GM23338 (cell line): ENCODE measurements at regions not wholly inside any gene's neighbourhood (a gene's known extent, or its start where the extent isn't known, plus 50 kb on each side); places are given as distances from the start of the nearest gene placed in this dataset.

Experiments
- ATAC-seq: fragments of 200-7000 bp; cut with Tn5 transposase; 3 replicates; pipeline ENCODE4 v1.9.1; 2020
- DNase-seq: peaks from one replicate; pipeline ENCODE4 v3.0.0-alpha.2; 2015; ENCODE audit warnings: low spot score
- H2AFZ ChIP-seq: fragments of 200-600 bp; sonication (generic); 2 replicates; pipeline ENCODE4 v1.8.0; 2016; ENCODE audit warnings: antibody characterized with exemption, mild to moderate bottlenecking, moderate library complexity
- H3F3A ChIP-seq: fragments of 200-600 bp; sonication (generic); replicated peaks from 2 replicates; pipeline ENCODE4 v1.8.0; 2017; ENCODE audit warnings: antibody characterized with exemption, mixed run types, low read depth
- H3K27ac ChIP-seq: fragments of 200-600 bp; sonication (generic); 2 replicates; pipeline ENCODE4 v1.6.1; 2016; ENCODE audit warnings: low read depth
- H3K27me3 ChIP-seq: fragments of 200-600 bp; sonication (generic); 2 replicates; pipeline ENCODE4 v1.8.0; 2016; ENCODE audit warnings: mild to moderate bottlenecking, mixed run types, moderate library complexity; ENCODE audit not compliant: insufficient read depth
- H3K36me3 ChIP-seq: fragments of 200-600 bp; sonication (generic); 2 replicates; pipeline ENCODE4 v1.8.0; 2016; ENCODE audit warnings: mild to moderate bottlenecking; ENCODE audit not compliant: insufficient read depth
- H3K4me1 ChIP-seq: fragments of 200-600 bp; sonication (generic); 2 replicates; pipeline ENCODE4 v1.8.0; 2016; ENCODE audit warnings: mild to moderate bottlenecking, moderate library complexity; ENCODE audit not compliant: insufficient read depth
- H3K4me2 ChIP-seq: fragments of 200-600 bp; sonication (generic); 2 replicates; pipeline ENCODE4 v1.7.1; 2017; ENCODE audit warnings: mixed run types
- H3K4me3 ChIP-seq: fragments of 200-600 bp; sonication (generic); 2 replicates; pipeline ENCODE4 v1.6.1; 2016; ENCODE audit warnings: mixed run types
- H3K79me2 ChIP-seq: fragments of 200-600 bp; sonication (generic); replicated peaks from 2 replicates; pipeline ENCODE4 v1.8.0; 2017; ENCODE audit warnings: mild to moderate bottlenecking; ENCODE audit not compliant: insufficient read depth
- H3K9me2 ChIP-seq: fragments of 200-600 bp; sonication (generic); 2 replicates; pipeline ENCODE4 v1.8.0; 2017; ENCODE audit not compliant: insufficient read depth
- H4K20me1 ChIP-seq: fragments of 200-600 bp; sonication (generic); replicated peaks from 2 replicates; pipeline ENCODE4 v1.8.0; 2017; ENCODE audit warnings: mild to moderate bottlenecking; ENCODE audit not compliant: insufficient read depth
- H3K27ac Mint-ChIP-seq: 2 replicates; pipeline ENCODE4 v1.8.0; 2020; ENCODE audit warnings: inconsistent platforms, mild to moderate bottlenecking, moderate library complexity, mixed read lengths
- H3K27me3 Mint-ChIP-seq: 3 replicates; pipeline ENCODE4 v1.8.0; 2022; ENCODE audit warnings: low read depth, mild to moderate bottlenecking, moderate library complexity, mixed read lengths, inconsistent platforms; ENCODE audit not compliant: insufficient read depth, poor library complexity
- H3K36me3 Mint-ChIP-seq: 3 replicates; pipeline ENCODE4 v1.8.0; 2021; ENCODE audit warnings: low read depth, mild to moderate bottlenecking, inconsistent platforms, moderate library complexity, mixed read lengths
- H3K4me1 Mint-ChIP-seq: 3 replicates; pipeline ENCODE4 v1.8.0; 2020; ENCODE audit warnings: mild to moderate bottlenecking, inconsistent platforms, mixed read lengths
- H3K4me3 Mint-ChIP-seq: 3 replicates; pipeline ENCODE4 v1.8.0; 2021; ENCODE audit warnings: moderate library complexity, mild to moderate bottlenecking, inconsistent platforms, mixed read lengths
- H3K9me3 Mint-ChIP-seq: 3 replicates; pipeline ENCODE4 v1.8.0; 2020; ENCODE audit warnings: moderate library complexity, mild to moderate bottlenecking, inconsistent platforms, mixed read lengths
- CREB1 ChIP-seq: fragments of 250-450 bp; sonication (Bioruptor Pico); IDR thresholded peaks from 2 replicates; pipeline ENCODE4 v1.5.0; 2020; ENCODE audit warnings: low read depth, mild to moderate bottlenecking, moderate library complexity
- EZH2 ChIP-seq: fragments of 200-600 bp; sonication (generic); IDR thresholded peaks from one replicate; pipeline ENCODE4 v1.8.0; 2017; ENCODE audit warnings: antibody characterized with exemption, mild to moderate bottlenecking, low read depth; ENCODE audit not compliant: unreplicated experiment
- EZH2phosphoT487 ChIP-seq: fragments of 200-600 bp; sonication (generic); IDR thresholded peaks from one replicate; pipeline ENCODE4 v1.8.1; 2018; ENCODE audit warnings: antibody characterized with exemption; ENCODE audit not compliant: unreplicated experiment
- JUNB ChIP-seq: IDR thresholded peaks from one replicate; pipeline ENCODE4 v1.6.1; 2016; ENCODE audit warnings: antibody characterized with exemption; ENCODE audit not compliant: unreplicated experiment
- NANOG ChIP-seq: IDR thresholded peaks from 2 replicates; pipeline ENCODE4 v1.6.1; 2016; ENCODE audit warnings: antibody characterized with exemption, borderline replicate concordance
- POLR2AphosphoS5 ChIP-seq: IDR thresholded peaks from 2 replicates; pipeline ENCODE4 v1.6.1; 2016; ENCODE audit warnings: antibody characterized with exemption, low read depth
- STAT1 ChIP-seq: IDR thresholded peaks from one replicate; pipeline ENCODE4 v1.6.1; 2016; ENCODE audit warnings: antibody characterized with exemption; ENCODE audit not compliant: unreplicated experiment
- ZNF114 ChIP-seq: fragments of 250-450 bp; sonication (Bioruptor Pico); IDR thresholded peaks from 2 replicates; pipeline ENCODE4 v1.5.0; 2020; ENCODE audit warnings: mild to moderate bottlenecking, moderate library complexity
- ZNF331 ChIP-seq: fragments of 250-450 bp; sonication (Bioruptor Pico); IDR thresholded peaks from 2 replicates; pipeline ENCODE4 v1.5.0; 2020; ENCODE audit warnings: low read depth, mild to moderate bottlenecking, moderate library complexity
- TF ChIP-seq, protein P1 (sequence below), 2 experiments: fragments of 200-600 bp in 1 of 2; sonication (generic) in 1 of 2; conservative IDR thresholded peaks; 2 replicates each; pipeline versions ENCODE4 v1.5.1 to v1.6.1; 2016 to 2017; ENCODE audit warnings: antibody characterized with exemption in 2 of 2, low read depth in 2 of 2, mild to moderate bottlenecking in 2 of 2, moderate library complexity in 1 of 2
- TF ChIP-seq, protein P2 (sequence below): IDR thresholded peaks from one replicate; pipeline ENCODE4 v1.6.1; 2018; ENCODE audit warnings: antibody characterized with exemption; ENCODE audit not compliant: unreplicated experiment
- TF ChIP-seq, protein P3 (sequence below): fragments of 250-450 bp; sonication (Bioruptor Pico); IDR thresholded peaks from 2 replicates; pipeline ENCODE4 v1.5.0; 2020; ENCODE audit warnings: mild to moderate bottlenecking, moderate library complexity
- TF ChIP-seq, protein P4 (sequence below): IDR thresholded peaks from 2 replicates; pipeline ENCODE4 v1.6.1; 2016; ENCODE audit warnings: antibody characterized with exemption

DNA sequence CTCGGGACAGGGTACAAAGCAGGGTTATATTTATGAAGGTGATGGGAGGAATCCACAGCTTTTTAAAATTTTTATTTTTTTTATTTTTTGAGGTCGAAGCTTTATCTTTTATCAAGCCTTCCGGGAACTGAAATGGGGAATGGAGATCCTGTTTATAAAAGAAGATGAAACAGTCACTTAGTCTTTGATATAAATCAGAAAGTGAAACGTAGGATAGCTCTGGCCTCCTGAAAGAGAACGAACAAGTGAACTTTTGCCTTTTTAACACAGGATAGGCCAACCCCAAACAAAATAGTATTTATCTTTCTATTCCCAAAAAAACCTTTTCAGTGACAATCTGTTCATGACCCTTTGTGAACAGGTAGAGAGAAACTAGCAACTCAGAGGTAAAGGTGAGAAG is 634.0 kb upstream of the LMCD1 start:
- Histone ChIP-seq H3K27ac (no peak overlapping the region), H2AFZ (no peak overlapping the region), H3K4me2 (no peak overlapping the region), H3K4me1 (no peaks in the 10 kb centered on the region), H4K20me1 (no peaks in the 10 kb centered on the region), H3K4me3 (no peak overlapping the region), H3K27me3 (no peaks in the 10 kb centered on the region), H3K9me2 (peaks cover 22% of the 10 kb centered on the region), H3F3A (no peaks in the 10 kb centered on the region), H3K79me2 (no peaks in the 10 kb centered on the region), H3K36me3 (no peaks in the 10 kb centered on the region)
- DNase-seq: no peak
- Mint-ChIP-seq H3K36me3 (no peaks in the 10 kb centered on the region), H3K4me1 (no peaks in the 10 kb centered on the region), H3K27me3 (no peaks in the 10 kb centered on the region), H3K9me3 (peaks cover 3% of the 10 kb centered on the region; the same call in 2 of the 3 replicates), H3K27ac (no peak overlapping the region), H3K4me3 (no peak overlapping the region)
- TF ChIP-seq STAT1 (no peak), EZH2 (no peak), POLR2AphosphoS5 (no peak), CREB1 (CRISPR knock-in tag) (no peak), JUNB (no peak), ZNF114 (no peak), ZNF331 (CRISPR knock-in tag) (no peak), NANOG (no peak), EZH2phosphoT487 (no peak)
- TF ChIP-seq, protein P1, sequence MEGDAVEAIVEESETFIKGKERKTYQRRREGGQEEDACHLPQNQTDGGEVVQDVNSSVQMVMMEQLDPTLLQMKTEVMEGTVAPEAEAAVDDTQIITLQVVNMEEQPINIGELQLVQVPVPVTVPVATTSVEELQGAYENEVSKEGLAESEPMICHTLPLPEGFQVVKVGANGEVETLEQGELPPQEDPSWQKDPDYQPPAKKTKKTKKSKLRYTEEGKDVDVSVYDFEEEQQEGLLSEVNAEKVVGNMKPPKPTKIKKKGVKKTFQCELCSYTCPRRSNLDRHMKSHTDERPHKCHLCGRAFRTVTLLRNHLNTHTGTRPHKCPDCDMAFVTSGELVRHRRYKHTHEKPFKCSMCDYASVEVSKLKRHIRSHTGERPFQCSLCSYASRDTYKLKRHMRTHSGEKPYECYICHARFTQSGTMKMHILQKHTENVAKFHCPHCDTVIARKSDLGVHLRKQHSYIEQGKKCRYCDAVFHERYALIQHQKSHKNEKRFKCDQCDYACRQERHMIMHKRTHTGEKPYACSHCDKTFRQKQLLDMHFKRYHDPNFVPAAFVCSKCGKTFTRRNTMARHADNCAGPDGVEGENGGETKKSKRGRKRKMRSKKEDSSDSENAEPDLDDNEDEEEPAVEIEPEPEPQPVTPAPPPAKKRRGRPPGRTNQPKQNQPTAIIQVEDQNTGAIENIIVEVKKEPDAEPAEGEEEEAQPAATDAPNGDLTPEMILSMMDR (conservative IDR thresholded peaks at IDR 0.05; ENCODE audit: low read depth in 2 of 2): no peak
- TF ChIP-seq, protein P2, sequence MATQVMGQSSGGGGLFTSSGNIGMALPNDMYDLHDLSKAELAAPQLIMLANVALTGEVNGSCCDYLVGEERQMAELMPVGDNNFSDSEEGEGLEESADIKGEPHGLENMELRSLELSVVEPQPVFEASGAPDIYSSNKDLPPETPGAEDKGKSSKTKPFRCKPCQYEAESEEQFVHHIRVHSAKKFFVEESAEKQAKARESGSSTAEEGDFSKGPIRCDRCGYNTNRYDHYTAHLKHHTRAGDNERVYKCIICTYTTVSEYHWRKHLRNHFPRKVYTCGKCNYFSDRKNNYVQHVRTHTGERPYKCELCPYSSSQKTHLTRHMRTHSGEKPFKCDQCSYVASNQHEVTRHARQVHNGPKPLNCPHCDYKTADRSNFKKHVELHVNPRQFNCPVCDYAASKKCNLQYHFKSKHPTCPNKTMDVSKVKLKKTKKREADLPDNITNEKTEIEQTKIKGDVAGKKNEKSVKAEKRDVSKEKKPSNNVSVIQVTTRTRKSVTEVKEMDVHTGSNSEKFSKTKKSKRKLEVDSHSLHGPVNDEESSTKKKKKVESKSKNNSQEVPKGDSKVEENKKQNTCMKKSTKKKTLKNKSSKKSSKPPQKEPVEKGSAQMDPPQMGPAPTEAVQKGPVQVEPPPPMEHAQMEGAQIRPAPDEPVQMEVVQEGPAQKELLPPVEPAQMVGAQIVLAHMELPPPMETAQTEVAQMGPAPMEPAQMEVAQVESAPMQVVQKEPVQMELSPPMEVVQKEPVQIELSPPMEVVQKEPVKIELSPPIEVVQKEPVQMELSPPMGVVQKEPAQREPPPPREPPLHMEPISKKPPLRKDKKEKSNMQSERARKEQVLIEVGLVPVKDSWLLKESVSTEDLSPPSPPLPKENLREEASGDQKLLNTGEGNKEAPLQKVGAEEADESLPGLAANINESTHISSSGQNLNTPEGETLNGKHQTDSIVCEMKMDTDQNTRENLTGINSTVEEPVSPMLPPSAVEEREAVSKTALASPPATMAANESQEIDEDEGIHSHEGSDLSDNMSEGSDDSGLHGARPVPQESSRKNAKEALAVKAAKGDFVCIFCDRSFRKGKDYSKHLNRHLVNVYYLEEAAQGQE: no peak
- TF ChIP-seq, protein P3, sequence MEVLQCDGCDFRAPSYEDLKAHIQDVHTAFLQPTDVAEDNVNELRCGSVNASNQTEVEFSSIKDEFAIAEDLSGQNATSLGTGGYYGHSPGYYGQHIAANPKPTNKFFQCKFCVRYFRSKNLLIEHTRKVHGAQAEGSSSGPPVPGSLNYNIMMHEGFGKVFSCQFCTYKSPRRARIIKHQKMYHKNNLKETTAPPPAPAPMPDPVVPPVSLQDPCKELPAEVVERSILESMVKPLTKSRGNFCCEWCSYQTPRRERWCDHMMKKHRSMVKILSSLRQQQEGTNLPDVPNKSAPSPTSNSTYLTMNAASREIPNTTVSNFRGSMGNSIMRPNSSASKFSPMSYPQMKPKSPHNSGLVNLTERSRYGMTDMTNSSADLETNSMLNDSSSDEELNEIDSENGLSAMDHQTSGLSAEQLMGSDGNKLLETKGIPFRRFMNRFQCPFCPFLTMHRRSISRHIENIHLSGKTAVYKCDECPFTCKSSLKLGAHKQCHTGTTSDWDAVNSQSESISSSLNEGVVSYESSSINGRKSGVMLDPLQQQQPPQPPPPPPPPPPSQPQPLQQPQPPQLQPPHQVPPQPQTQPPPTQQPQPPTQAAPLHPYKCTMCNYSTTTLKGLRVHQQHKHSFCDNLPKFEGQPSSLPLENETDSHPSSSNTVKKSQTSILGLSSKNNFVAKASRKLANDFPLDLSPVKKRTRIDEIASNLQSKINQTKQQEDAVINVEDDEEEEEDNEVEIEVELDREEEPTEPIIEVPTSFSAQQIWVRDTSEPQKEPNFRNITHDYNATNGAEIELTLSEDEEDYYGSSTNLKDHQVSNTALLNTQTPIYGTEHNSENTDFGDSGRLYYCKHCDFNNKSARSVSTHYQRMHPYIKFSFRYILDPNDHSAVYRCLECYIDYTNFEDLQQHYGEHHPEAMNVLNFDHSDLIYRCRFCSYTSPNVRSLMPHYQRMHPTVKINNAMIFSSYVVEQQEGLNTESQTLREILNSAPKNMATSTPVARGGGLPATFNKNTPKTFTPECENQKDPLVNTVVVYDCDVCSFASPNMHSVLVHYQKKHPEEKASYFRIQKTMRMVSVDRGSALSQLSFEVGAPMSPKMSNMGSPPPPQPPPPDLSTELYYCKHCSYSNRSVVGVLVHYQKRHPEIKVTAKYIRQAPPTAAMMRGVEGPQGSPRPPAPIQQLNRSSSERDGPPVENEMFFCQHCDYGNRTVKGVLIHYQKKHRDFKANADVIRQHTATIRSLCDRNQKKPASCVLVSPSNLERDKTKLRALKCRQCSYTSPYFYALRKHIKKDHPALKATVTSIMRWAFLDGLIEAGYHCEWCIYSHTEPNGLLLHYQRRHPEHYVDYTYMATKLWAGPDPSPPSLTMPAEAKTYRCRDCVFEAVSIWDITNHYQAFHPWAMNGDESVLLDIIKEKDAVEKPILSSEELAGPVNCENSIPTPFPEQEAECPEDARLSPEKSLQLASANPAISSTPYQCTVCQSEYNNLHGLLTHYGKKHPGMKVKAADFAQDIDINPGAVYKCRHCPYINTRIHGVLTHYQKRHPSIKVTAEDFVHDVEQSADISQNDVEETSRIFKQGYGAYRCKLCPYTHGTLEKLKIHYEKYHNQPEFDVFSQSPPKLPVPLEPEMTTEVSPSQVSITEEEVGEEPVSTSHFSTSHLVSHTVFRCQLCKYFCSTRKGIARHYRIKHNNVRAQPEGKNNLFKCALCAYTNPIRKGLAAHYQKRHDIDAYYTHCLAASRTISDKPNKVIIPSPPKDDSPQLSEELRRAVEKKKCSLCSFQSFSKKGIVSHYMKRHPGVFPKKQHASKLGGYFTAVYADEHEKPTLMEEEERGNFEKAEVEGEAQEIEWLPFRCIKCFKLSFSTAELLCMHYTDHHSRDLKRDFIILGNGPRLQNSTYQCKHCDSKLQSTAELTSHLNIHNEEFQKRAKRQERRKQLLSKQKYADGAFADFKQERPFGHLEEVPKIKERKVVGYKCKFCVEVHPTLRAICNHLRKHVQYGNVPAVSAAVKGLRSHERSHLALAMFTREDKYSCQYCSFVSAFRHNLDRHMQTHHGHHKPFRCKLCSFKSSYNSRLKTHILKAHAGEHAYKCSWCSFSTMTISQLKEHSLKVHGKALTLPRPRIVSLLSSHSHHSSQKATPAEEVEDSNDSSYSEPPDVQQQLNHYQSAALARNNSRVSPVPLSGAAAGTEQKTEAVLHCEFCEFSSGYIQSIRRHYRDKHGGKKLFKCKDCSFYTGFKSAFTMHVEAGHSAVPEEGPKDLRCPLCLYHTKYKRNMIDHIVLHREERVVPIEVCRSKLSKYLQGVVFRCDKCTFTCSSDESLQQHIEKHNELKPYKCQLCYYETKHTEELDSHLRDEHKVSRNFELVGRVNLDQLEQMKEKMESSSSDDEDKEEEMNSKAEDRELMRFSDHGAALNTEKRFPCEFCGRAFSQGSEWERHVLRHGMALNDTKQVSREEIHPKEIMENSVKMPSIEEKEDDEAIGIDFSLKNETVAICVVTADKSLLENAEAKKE (CRISPR knock-in tag): no peak
- TF ChIP-seq, protein P4, sequence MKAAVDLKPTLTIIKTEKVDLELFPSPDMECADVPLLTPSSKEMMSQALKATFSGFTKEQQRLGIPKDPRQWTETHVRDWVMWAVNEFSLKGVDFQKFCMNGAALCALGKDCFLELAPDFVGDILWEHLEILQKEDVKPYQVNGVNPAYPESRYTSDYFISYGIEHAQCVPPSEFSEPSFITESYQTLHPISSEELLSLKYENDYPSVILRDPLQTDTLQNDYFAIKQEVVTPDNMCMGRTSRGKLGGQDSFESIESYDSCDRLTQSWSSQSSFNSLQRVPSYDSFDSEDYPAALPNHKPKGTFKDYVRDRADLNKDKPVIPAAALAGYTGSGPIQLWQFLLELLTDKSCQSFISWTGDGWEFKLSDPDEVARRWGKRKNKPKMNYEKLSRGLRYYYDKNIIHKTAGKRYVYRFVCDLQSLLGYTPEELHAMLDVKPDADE: no peak
- no peak for ATAC-seq
